Right atrium auricular region (tissue), 2 donors: ENCODE measurements at regions not wholly inside any gene's neighbourhood (a gene's known extent, or its start where the extent isn't known, plus 50 kb on each side); places are given as distances from the start of the nearest gene placed in this dataset.

Experiments
- DNase-seq: peaks from one replicate; pipeline ENCODE4 v3.0.0-alpha.2; 2019; ENCODE audit warnings: low spot score
- H3K27ac ChIP-seq, 2 donors: fragments of 200-600 bp; sonication (generic); 1 replicate in 1 of 2; 2 replicates in 1 of 2; pipeline ENCODE4 v1.5.1; 2016 to 2019
- H3K27me3 ChIP-seq, 2 donors: fragments of 200-600 bp; sonication (generic); one replicate each; pipeline versions ENCODE4 v1.5.1 to v1.6.0; 2017 to 2019
- H3K36me3 ChIP-seq: fragments of 200-600 bp; sonication (generic); one replicate; pipeline ENCODE4 v1.5.1; 2016
- H3K4me1 ChIP-seq, 2 donors: fragments of 200-600 bp; sonication (generic); one replicate each; pipeline versions ENCODE4 v1.5.1 to v1.6.0; 2017 to 2019
- H3K4me3 ChIP-seq, 2 donors: fragments of 200-600 bp; sonication (generic); 1 replicate in 1 of 2; 2 replicates in 1 of 2; pipeline ENCODE4 v1.5.1; 2017 to 2019; ENCODE audit warnings: mild to moderate bottlenecking in 1 of 2, moderate library complexity in 1 of 2
- H3K9me3 ChIP-seq, 2 donors: fragments of 200-600 bp; sonication (generic); one replicate each; pipeline ENCODE4 v1.5.1; 2019
- CTCF ChIP-seq, 2 donors: fragments of 200-600 bp; sonication (generic); IDR thresholded peaks; one replicate each; pipeline ENCODE4 v1.5.1; 2019; ENCODE audit warnings: antibody characterized with exemption in 2 of 2

GRCh38 chr2:173654161-173654895 lies 299.7 kb downstream of the CDCA7 start:
- no peak for TF ChIP-seq CTCF (IDR thresholded peaks at IDR 0.05)
- no peak for DNase-seq
- Histone ChIP-seq H3K36me3 (no peaks in the 10 kb centered on the region), H3K27me3 (no peaks in the 10 kb centered on the region), H3K4me1 (no peaks in the 10 kb centered on the region), H3K4me3 (no peak overlapping the region), H3K27ac (no peak overlapping the region), H3K9me3 (no peaks in the 10 kb centered on the region)

GRCh38 chr2:173654896-173655265 lies 300.2 kb downstream of the CDCA7 start:
- Histone ChIP-seq H3K27ac (no peak overlapping the region), H3K4me1 (no peaks in the 10 kb centered on the region), H3K36me3 (no peaks in the 10 kb centered on the region), H3K27me3 (no peaks in the 10 kb centered on the region), H3K4me3 (no peak overlapping the region), H3K9me3 (no peaks in the 10 kb centered on the region)
- TF ChIP-seq CTCF (IDR thresholded peaks at IDR 0.05): no peak
- no peak for DNase-seq

- H3K27me3 ChIP-seq: no peaks in the 10 kb centered on the region
- no peak for DNase-seq
- no peaks in the 10 kb centered on the region for H3K9me3 ChIP-seq
- no peaks in the 10 kb centered on the region for H3K4me1 ChIP-seq
- no peaks in the 10 kb centered on the region for H3K36me3 ChIP-seq
- TF ChIP-seq CTCF (IDR thresholded peaks at IDR 0.05): no peak
- no peak overlapping the region for H3K27ac ChIP-seq
- H3K4me3 ChIP-seq: no peak overlapping the region
Observed at GRCh38 chr2:173656086-173656485, 301.4 kb downstream of the CDCA7 start.

- Histone ChIP-seq H3K27ac (no peak overlapping the region), H3K4me1 (no peaks in the 10 kb centered on the region), H3K27me3 (no peaks in the 10 kb centered on the region), H3K9me3 (no peaks in the 10 kb centered on the region), H3K36me3 (no peaks in the 10 kb centered on the region), H3K4me3 (no peak overlapping the region)
- no peak for TF ChIP-seq CTCF (IDR thresholded peaks at IDR 0.05)
- no peak for DNase-seq
Observed at GRCh38 chr2:173657996-173658717, 303.5 kb downstream of the CDCA7 start.

GRCh38 chr2:173658946-173659371 lies 304.3 kb downstream of the CDCA7 start:
- no peak for TF ChIP-seq CTCF (IDR thresholded peaks at IDR 0.05)
- no peaks in the 10 kb centered on the region for H3K9me3 ChIP-seq
- no peaks in the 10 kb centered on the region for H3K36me3 ChIP-seq
- H3K27ac ChIP-seq: no peak overlapping the region
- DNase-seq: no peak
- no peaks in the 10 kb centered on the region for H3K4me1 ChIP-seq
- no peak overlapping the region for H3K4me3 ChIP-seq
- H3K27me3 ChIP-seq: no peaks in the 10 kb centered on the region
